M059J (cell line): ENCODE measurements at regions not wholly inside any gene's neighbourhood (a gene's known extent, or its start where the extent isn't known, plus 50 kb on each side); places are given as distances from the start of the nearest gene placed in this dataset.
"Not testable (repeated sequence)": the region's sequence is repeated elsewhere in the genome, so short reads cannot be mapped to it uniquely, and the experiment has no call there.

Experiments used
- DNase-seq: peaks from one replicate; pipeline ENCODE4 v3.0.0-alpha.2; 2012; ENCODE audit warnings: low read depth

- DNase-seq = no peak
Observed at GRCh38 chr9:97773091-97773490, 76.0 kb upstream of the XPA start.

GRCh38 chr9:97773723-97774122 lies 76.6 kb upstream of the XPA start:
- DNase-seq = peak; percentile 78

GRCh38 chr9:97774673-97775072 lies 77.5 kb upstream of the XPA start:
- no peak for DNase-seq

- not testable (repeated sequence) for DNase-seq
Observed at GRCh38 chr9:97778740-97779139, 74.3 kb upstream of the FOXE1 start.

GRCh38 chr9:97779608-97780007 lies 73.4 kb upstream of the FOXE1 start:
- DNase-seq = no peak

- no peak for DNase-seq
Observed at GRCh38 chr9:97781902-97782301, 71.1 kb upstream of the FOXE1 start.

- peak; percentile 53 for DNase-seq
Observed at GRCh38 chr9:97786341-97786740, 66.7 kb upstream of the FOXE1 start.

- no peak for DNase-seq
Observed at GRCh38 chr9:97787551-97787950, 65.5 kb upstream of the FOXE1 start.

GRCh38 chr9:97788763-97789663 lies 64.0 kb upstream of the FOXE1 start:
- DNase-seq = peak; percentile 56

- DNase-seq = no peak
Observed at GRCh38 chr9:97790542-97790941, 62.5 kb upstream of the FOXE1 start.

- DNase-seq = no peak
Observed at GRCh38 chr9:97791542-97791941, 61.5 kb upstream of the FOXE1 start.

GRCh38 chr9:97793067-97793466 lies 60.0 kb upstream of the FOXE1 start:
- no peak for DNase-seq

- peak; percentile 70 for DNase-seq
Observed at GRCh38 chr9:97794666-97795065, 58.4 kb upstream of the FOXE1 start.

- not testable (repeated sequence) for DNase-seq
Observed at GRCh38 chr9:97796176-97796575, 56.9 kb upstream of the FOXE1 start.

- DNase-seq = no peak
Observed at GRCh38 chr9:97801180-97801579, 51.8 kb upstream of the FOXE1 start.

GRCh38 chr9:97802276-97802675 lies 50.8 kb upstream of the FOXE1 start:
- DNase-seq = peak; percentile 92

- peak; percentile 58 for DNase-seq
Observed at GRCh38 chr9:97803167-97804058, 49.6 kb upstream of the FOXE1 start.
